ENCODE measurements at regions not wholly inside any gene's neighbourhood (a gene's known extent, or its start where the extent isn't known, plus 50 kb on each side); places are given as distances from the start of the nearest gene placed in this dataset.

- no peak for DNase-seq
Observed at GRCh38 chr9:126275386-126276001, 51.1 kb upstream of the MVB12B start.

GRCh38 chr9:126276056-126276728 lies 50.4 kb upstream of the MVB12B start:
- DNase-seq = no peak
